Hematopoietic multipotent progenitor cell (in vitro differentiated cells): ENCODE measurements at regions not wholly inside any gene's neighbourhood (a gene's known extent, or its start where the extent isn't known, plus 50 kb on each side); places are given as distances from the start of the nearest gene placed in this dataset. TPM values are rescaled to one million over a fixed set of nuclear protein-coding genes. Genes with fewer than 3 reads are reported as not detected.

Experiments used
- small RNA-seq: library from RNA; depleted of rRNA; stranded (forward); fragments of <200 nt; gene quantifications from one replicate; pipeline ENCODE3, GENCODE V24; 2012

Small RNA genes lying in the stretch of these regions (small RNA-seq; reads per million reads assigned to genes)
- gene AC239800.3 (not detected), gene HIST2H3PS2 (not detected), gene RNU1-114P (not detected), gene RNU1-143P (not detected), gene RNU1-92P (0.20 reads per million), gene RNVU1-17 (1.0 reads per million, percentile 34 among the genes with 10 or more reads in this experiment), gene RNVU1-18 (not detected)
